A549 (cell line): ENCODE measurements at regions not wholly inside any gene's neighbourhood (a gene's known extent, or its start where the extent isn't known, plus 50 kb on each side); places are given as distances from the start of the nearest gene placed in this dataset.

ENCODE experiments used
- ATAC-seq, 2 experiments: fragments of 200-7000 bp in 1 of 2; fragments of >200 bp in 1 of 2; cut with Nextera tagmentation in 1 of 2; cut with Tn5 transposase in 1 of 2; 3 replicates each; pipeline versions ENCODE4 v1.8.0 to v1.9.1; 2018 to 2020; ENCODE audit warnings: mild to moderate bottlenecking in 1 of 2, moderate library complexity in 1 of 2
- CTCF ChIA-PET: fragments of 300-600 bp; sonication (Branson Sonifier 250); formaldehyde crosslinking; extraction: SDS; loops from one replicate; lab custom pipeline; 2021; ENCODE audit warnings: antibody characterized with exemption, inconsistent platforms; lab: Yijun Ruan, JAX
- POLR2A ChIA-PET: fragments of 350-600 bp; formaldehyde crosslinking; extraction: SDS; loops from one replicate; lab custom pipeline; 2021; ENCODE audit warnings: antibody characterized with exemption, inconsistent platforms; lab: Yijun Ruan, JAX
- DNase-seq, 2 experiments: peaks; one replicate each; pipeline versions ENCODE4 v3.0.0 to v3.0.0-alpha.2; 2011 to 2016; ENCODE audit warnings: low read depth in 1 of 2, low spot score in 1 of 2
- FAIRE-seq: peaks from 2 replicates; lab custom pipeline; 2011; peaks lifted over from hg19 to GRCh38; lab: Jason Lieb, UNC
- H3K27ac ChIP-seq, 2 experiments: fragments of >200 bp; sonication (Bioruptor Twin); formaldehyde crosslinking; 3 replicates each; pipeline ENCODE4 v1.5.1; 2016 to 2017
- H3K4me1 ChIP-seq: fragments of >200 bp; sonication (Bioruptor Twin); formaldehyde crosslinking; 3 replicates; pipeline ENCODE4 v1.6.1; 2016
- H3K4me2 ChIP-seq: fragments of >200 bp; sonication (Bioruptor Twin); formaldehyde crosslinking; 3 replicates; pipeline ENCODE4 v1.6.1; 2016
- H3K4me3 ChIP-seq: fragments of >200 bp; sonication (Bioruptor Twin); formaldehyde crosslinking; 3 replicates; pipeline ENCODE4 v1.5.1; 2016
- H3K9me3 ChIP-seq: fragments of >200 bp; sonication (Bioruptor Twin); formaldehyde crosslinking; 3 replicates; pipeline ENCODE4 v1.6.1; 2016
- BCL3 ChIP-seq: fragments of >200 bp; sonication (Bioruptor Twin); formaldehyde crosslinking; IDR thresholded peaks from 3 replicates; pipeline ENCODE4 v1.6.1; 2016
- CEBPB ChIP-seq, 2 experiments: fragments of >200 bp in 1 of 2; sonication (Bioruptor Twin) in 1 of 2; formaldehyde crosslinking in 1 of 2; IDR thresholded peaks; 2 replicates each; pipeline ENCODE4 v1.6.1; 2012 to 2016
- CHD4 ChIP-seq: fragments of 200-600 bp; sonication (generic); IDR thresholded peaks from 2 replicates; pipeline ENCODE4 v1.6.1; 2016; ENCODE audit warnings: antibody characterized with exemption, mild to moderate bottlenecking, borderline replicate concordance
- EHF ChIP-seq: fragments of 250-450 bp; sonication (Bioruptor Pico); IDR thresholded peaks from 2 replicates; pipeline ENCODE4 v1.5.0; 2020; ENCODE audit warnings: mild to moderate bottlenecking
- FOXS1 ChIP-seq: fragments of 250-450 bp; sonication (Bioruptor Pico); IDR thresholded peaks from 2 replicates; pipeline ENCODE4 v1.5.0; 2020; ENCODE audit warnings: mild to moderate bottlenecking, moderate library complexity
- GATA3 ChIP-seq: IDR thresholded peaks from 2 replicates; pipeline ENCODE4 v1.6.1; 2012; ENCODE audit warnings: borderline replicate concordance
- HDAC2 ChIP-seq: fragments of 200-600 bp; sonication (generic); IDR thresholded peaks from 2 replicates; pipeline ENCODE4 v1.6.1; 2016
- HOXB13 ChIP-seq: fragments of 250-450 bp; sonication (Bioruptor Pico); IDR thresholded peaks from 2 replicates; pipeline ENCODE4 v1.5.0; 2020; ENCODE audit warnings: low read depth, mild to moderate bottlenecking, moderate library complexity
- JUN ChIP-seq, 2 experiments: fragments of >200 bp; sonication (Bioruptor Twin); formaldehyde crosslinking; IDR thresholded peaks; 2 replicates in 1 of 2; 3 replicates in 1 of 2; pipeline ENCODE4 v1.6.1; 2016 to 2017
- JUNB ChIP-seq: fragments of >200 bp; sonication (Bioruptor Twin); formaldehyde crosslinking; IDR thresholded peaks from 2 replicates; pipeline ENCODE4 v1.6.1; 2016
- KDM5A ChIP-seq: fragments of 200-600 bp; sonication (generic); IDR thresholded peaks from 2 replicates; pipeline ENCODE4 v1.6.1; 2016; ENCODE audit warnings: antibody characterized with exemption, mild to moderate bottlenecking
- MAFK ChIP-seq: fragments of 450-650 bp; IDR thresholded peaks from 2 replicates; pipeline ENCODE4 v1.6.1; 2014; ENCODE audit not compliant: partially characterized antibody
- MYC ChIP-seq: IDR thresholded peaks from 2 replicates; pipeline ENCODE4 v1.6.1; 2012; ENCODE audit warnings: mild to moderate bottlenecking, inconsistent platforms, low read length, improper control_type of control experiment, borderline replicate concordance
- NPAS2 ChIP-seq: fragments of 250-450 bp; sonication (Bioruptor Pico); IDR thresholded peaks from 2 replicates; pipeline ENCODE4 v1.8.0; 2022; ENCODE audit warnings: mild to moderate bottlenecking, moderate library complexity, borderline replicate concordance
- NR3C1 ChIP-seq: fragments of >200 bp; sonication (Bioruptor Twin); formaldehyde crosslinking; IDR thresholded peaks from 3 replicates; pipeline ENCODE4 v1.6.1; 2017
- PBX3 ChIP-seq: IDR thresholded peaks from 2 replicates; pipeline ENCODE4 v1.6.1; 2012
- POLR2A ChIP-seq: IDR thresholded peaks from 2 replicates; pipeline ENCODE4 v1.6.1; 2012; ENCODE audit warnings: mild to moderate bottlenecking, low read length
- POLR2AphosphoS2 ChIP-seq: conservative IDR thresholded peaks from 2 replicates; pipeline ENCODE4 v1.6.1; 2012; ENCODE audit warnings: low read length, improper control_type of control experiment, inconsistent platforms
- REST ChIP-seq: fragments of 200-600 bp; sonication (generic); IDR thresholded peaks from 2 replicates; pipeline ENCODE4 v1.6.1; 2016; ENCODE audit warnings: antibody characterized with exemption, mild to moderate bottlenecking, moderate library complexity
- TP53 ChIP-seq: fragments of 250-450 bp; sonication (Bioruptor Pico); IDR thresholded peaks from 2 replicates; pipeline ENCODE4 v1.5.0; 2021; ENCODE audit warnings: mild to moderate bottlenecking, moderate library complexity
- USF2 ChIP-seq: fragments of 450-650 bp; IDR thresholded peaks from 2 replicates; pipeline ENCODE4 v1.6.1; 2014; ENCODE audit warnings: antibody characterized with exemption
- WGBS: methylation state at CpG from one replicate; pipeline ENCODE4 v1.1.6; 2017; ENCODE audit errors: missing lambda C conversion rate; 5-methylcytosine and 5-hydroxymethylcytosine counted together

GRCh38 chrX:138877746-138878145, 166.2 kb upstream of the FGF13 start:
- H3K4me3 ChIP-seq, result no peak overlapping the region
- H3K27ac ChIP-seq, result no peak overlapping the region
- 6% methylated on average over 2 of the region's 2 CpGs for WGBS

GRCh38 chrX:138875472-138875871, 164.0 kb upstream of the FGF13 start:
- Histone ChIP-seq H3K27ac (no peak overlapping the region), H3K9me3 (no peaks in the 10 kb centered on the region), H3K4me2 (no peak overlapping the region), H3K4me1 (no peaks in the 10 kb centered on the region), H3K4me3 (no peak overlapping the region)
- ChIA-PET POLR2A (no interaction called here), CTCF (no interaction called here)
- FAIRE-seq, result no peak
- no peak for DNase-seq
- no peak for TF ChIP-seq TP53 (CRISPR knock-in tag)
- no peak for TF ChIP-seq JUNB
- TF ChIP-seq KDM5A, result no peak
- no peak for TF ChIP-seq NPAS2 (CRISPR knock-in tag)
- no peak for TF ChIP-seq POLR2AphosphoS2
- TF ChIP-seq EHF (CRISPR knock-in tag), result no peak
- TF ChIP-seq BCL3, result no peak
- WGBS, result 44% methylated on average over 4 of the region's 4 CpGs
- ATAC-seq, result no peak

More at GRCh38 chrX:138877746-138878145, 166.2 kb upstream of the FGF13 start:
- CTCF ChIA-PET, result no interaction called here
- Histone ChIP-seq H3K4me1 (no peaks in the 10 kb centered on the region), H3K4me2 (no peak overlapping the region), H3K9me3 (no peaks in the 10 kb centered on the region)
- POLR2A ChIA-PET, result no interaction called here
- no peak for ATAC-seq
- no peak for DNase-seq
- TF ChIP-seq MAFK (no peak), POLR2AphosphoS2 (no peak), GATA3 (no peak), BCL3 (no peak), MYC (no peak), FOXS1 (CRISPR knock-in tag) (no peak), NR3C1 (no peak), CHD4 (no peak), USF2 (no peak), REST (no peak), HOXB13 (CRISPR knock-in tag) (no peak), KDM5A (no peak), PBX3 (no peak), NPAS2 (CRISPR knock-in tag) (no peak), JUNB (no peak), HDAC2 (no peak), POLR2A (no peak), CEBPB (IDR thresholded peaks at IDR 0.05) (no peak), JUN (IDR thresholded peaks at IDR 0.05) (no peak)
- FAIRE-seq, result peak; percentile 82
